SK-N-SH (cell line): ENCODE measurements at regions not wholly inside any gene's neighbourhood (a gene's known extent, or its start where the extent isn't known, plus 50 kb on each side); places are given as distances from the start of the nearest gene placed in this dataset.

ENCODE experiments used
- CTCF ChIA-PET: fragments of 300-600, 350-600 bp; formaldehyde crosslinking; extraction: SDS; loops from one replicate; lab custom pipeline; 2021; lab: Yijun Ruan, JAX
- POLR2A ChIA-PET: fragments of 350-600 bp; sonication (Branson Sonifier 250); formaldehyde crosslinking; extraction: SDS; loops from one replicate; lab custom pipeline; 2020; ENCODE audit warnings: antibody characterized with exemption, inconsistent platforms; lab: Yijun Ruan, JAX
- DNase-seq: peaks from one replicate; pipeline ENCODE4 v3.0.0; 2012
- H2AFZ ChIP-seq: fragments of 200-600 bp; sonication (generic); 2 replicates; pipeline ENCODE4 v1.8.1; 2016; ENCODE audit warnings: antibody characterized with exemption, mild to moderate bottlenecking, low read depth
- H3F3A ChIP-seq: fragments of 200-600 bp; sonication (generic); replicated peaks from 2 replicates; pipeline ENCODE3; 2016; ENCODE audit warnings: antibody characterized with exemption, mild to moderate bottlenecking; ENCODE audit not compliant: insufficient read depth
- H3K27ac ChIP-seq, 2 experiments: fragments of 200-500 bp in 1 of 2; fragments of 200-600 bp in 1 of 2; sonication (Bioruptor generic) in 1 of 2; sonication (generic), shearing (Covaris generic) in 1 of 2; 2 replicates each; pipeline versions ENCODE4 v1.5.1 to v1.6.1; 2014 to 2016; ENCODE audit warnings: low read depth in 2 of 2, inconsistent platforms in 1 of 2, low read length in 1 of 2, mild to moderate bottlenecking in 1 of 2, mixed read lengths in 1 of 2
- H3K27me3 ChIP-seq: fragments of 200-600 bp; sonication (generic), shearing (Covaris generic); 2 replicates; pipeline ENCODE4 v1.6.1; 2016; ENCODE audit warnings: mixed run types; ENCODE audit not compliant: insufficient read depth
- H3K36me3 ChIP-seq, 2 experiments: fragments of 200-500 bp in 1 of 2; fragments of 200-600 bp in 1 of 2; sonication (Bioruptor generic) in 1 of 2; sonication (generic) in 1 of 2; replicated peaks in 1 of 2; 2 replicates each; pipeline versions ENCODE3 to v1.5.1; 2014 to 2016; ENCODE audit warnings: low read length in 1 of 2, mild to moderate bottlenecking in 1 of 2; ENCODE audit not compliant: insufficient read depth in 2 of 2, control insufficient read depth in 1 of 2
- H3K4me1 ChIP-seq, 2 experiments: fragments of 200-500 bp in 1 of 2; fragments of 200-600 bp in 1 of 2; sonication (Bioruptor generic) in 1 of 2; sonication (generic), shearing (Covaris generic) in 1 of 2; 2 replicates each; pipeline versions ENCODE4 v1.5.1 to v1.6.1; 2014 to 2016; ENCODE audit warnings: low read depth in 1 of 2, low read length in 1 of 2, mixed run types in 1 of 2; ENCODE audit not compliant: insufficient read depth in 2 of 2, control insufficient read depth in 1 of 2
- H3K4me2 ChIP-seq: fragments of 200-600 bp; sonication (generic), shearing (Covaris generic); 2 replicates; pipeline ENCODE4 v1.6.1; 2017; ENCODE audit warnings: mixed run types
- H3K4me3 ChIP-seq, 2 experiments: fragments of 200-500 bp in 1 of 2; fragments of 200-600 bp in 1 of 2; sonication (Bioruptor generic) in 1 of 2; sonication (generic), shearing (Covaris generic) in 1 of 2; 2 replicates each; pipeline versions ENCODE4 v1.5.1 to v1.8.1; 2014 to 2016; ENCODE audit warnings: low read depth in 2 of 2, inconsistent platforms in 1 of 2, low read length in 1 of 2, mild to moderate bottlenecking in 1 of 2, mixed read lengths in 1 of 2, moderate library complexity in 1 of 2
- H3K79me2 ChIP-seq: fragments of 200-600 bp; sonication (generic); 2 replicates; pipeline ENCODE4 v1.8.1; 2017; ENCODE audit warnings: mild to moderate bottlenecking; ENCODE audit not compliant: insufficient read depth
- H3K9ac ChIP-seq: fragments of 200-600 bp; sonication (generic); 2 replicates; pipeline ENCODE4 v1.6.1; 2017; ENCODE audit warnings: mixed run types
- H3K9me2 ChIP-seq: fragments of 200-600 bp; sonication (generic); 2 replicates; pipeline ENCODE4 v1.6.1; 2017; ENCODE audit warnings: mixed run types
- H3K9me3 ChIP-seq: fragments of 200-600 bp; sonication (generic); 2 replicates; pipeline ENCODE4 v1.6.1; 2017; ENCODE audit warnings: mixed run types, mild to moderate bottlenecking, moderate library complexity
- H4K20me1 ChIP-seq: fragments of 200-600 bp; sonication (generic); 2 replicates; pipeline ENCODE4 v1.6.1; 2017; ENCODE audit warnings: mild to moderate bottlenecking, mixed run types; ENCODE audit not compliant: insufficient read depth
- CHD2 ChIP-seq: fragments of 150-350 bp; IDR thresholded peaks from 2 replicates; pipeline ENCODE4 v1.6.1; 2018; ENCODE audit warnings: low read length; ENCODE audit not compliant: partially characterized antibody
- ELF1 ChIP-seq: IDR thresholded peaks from 2 replicates; pipeline ENCODE4 v1.4.0; 2012
- FOXJ3 ChIP-seq: sonication (generic); formaldehyde crosslinking; IDR thresholded peaks from 2 replicates; pipeline ENCODE4 v1.5.1; 2020; ENCODE audit warnings: mild to moderate bottlenecking, missing genetic modification reagents
- GATA2 ChIP-seq: sonication (generic); formaldehyde crosslinking; IDR thresholded peaks from 2 replicates; pipeline ENCODE4 v1.5.0; 2020; ENCODE audit warnings: mild to moderate bottlenecking, missing genetic modification reagents
- IRF3 ChIP-seq: fragments of 150-350 bp; IDR thresholded peaks from 2 replicates; pipeline ENCODE4 v1.6.1; 2016; ENCODE audit warnings: mild to moderate bottlenecking, low read depth, low read length
- JUND ChIP-seq: IDR thresholded peaks from 2 replicates; pipeline ENCODE4 v1.4.0; 2012
- MAX ChIP-seq: IDR thresholded peaks from 2 replicates; pipeline ENCODE4 v1.4.0; 2012; ENCODE audit warnings: low read depth
- MEF2A ChIP-seq: IDR thresholded peaks from 2 replicates; pipeline ENCODE4 v1.4.0; 2012; ENCODE audit warnings: low read depth, borderline replicate concordance
- MXI1 ChIP-seq: IDR thresholded peaks from 2 replicates; pipeline ENCODE4 v1.6.1; 2012; ENCODE audit warnings: mild to moderate bottlenecking, low read depth, low read length, improper control_type of control experiment
- NRF1 ChIP-seq: IDR thresholded peaks from 2 replicates; pipeline ENCODE4 v1.6.1; 2012; ENCODE audit warnings: low read depth, mild to moderate bottlenecking, low read length
- PBX3 ChIP-seq: IDR thresholded peaks from 2 replicates; pipeline ENCODE4; 2012
- RAD21 ChIP-seq: IDR thresholded peaks from 2 replicates; pipeline ENCODE4 v1.6.1; 2012; ENCODE audit warnings: mild to moderate bottlenecking, low read length
- RCOR1 ChIP-seq: fragments of 150-350 bp; IDR thresholded peaks from 2 replicates; pipeline ENCODE4 v1.6.1; 2017; ENCODE audit warnings: antibody characterized with exemption, low read length
- REST ChIP-seq: IDR thresholded peaks from 2 replicates; pipeline ENCODE4 v1.6.1; 2012; ENCODE audit warnings: mild to moderate bottlenecking, low read depth, low read length, moderate library complexity
- RXRA ChIP-seq: IDR thresholded peaks from 2 replicates; pipeline ENCODE4 v1.4.0; 2012; ENCODE audit warnings: low read depth, mild to moderate bottlenecking, borderline replicate concordance
- SIN3A ChIP-seq: IDR thresholded peaks from 2 replicates; pipeline ENCODE4 v1.6.1; 2012; ENCODE audit warnings: low read depth, mild to moderate bottlenecking, low read length, moderate library complexity, borderline replicate concordance
- SMC3 ChIP-seq: IDR thresholded peaks from 2 replicates; pipeline ENCODE4 v1.6.1; 2012; ENCODE audit warnings: low read depth, low read length, improper control_type of control experiment
- TAF1 ChIP-seq: IDR thresholded peaks from 2 replicates; pipeline ENCODE4 v1.6.1; 2012; ENCODE audit warnings: low read depth, mild to moderate bottlenecking, low read length, moderate library complexity, borderline replicate concordance
- TCF12 ChIP-seq: IDR thresholded peaks from 2 replicates; pipeline ENCODE4 v1.4.0; 2012
- TEAD4 ChIP-seq: IDR thresholded peaks from 2 replicates; pipeline ENCODE4 v1.4.0; 2012; ENCODE audit warnings: mild to moderate bottlenecking, borderline replicate concordance; ENCODE audit not compliant: insufficient read depth
- USF1 ChIP-seq: IDR thresholded peaks from 2 replicates; pipeline ENCODE4 v1.4.0; 2012; ENCODE audit warnings: low read depth, borderline replicate concordance
- USF2 ChIP-seq: fragments of 150-350 bp; IDR thresholded peaks from 2 replicates; pipeline ENCODE4 v1.6.1; 2017; ENCODE audit warnings: antibody characterized with exemption, low read length, low read depth, borderline replicate concordance
- YY1 ChIP-seq: IDR thresholded peaks from 2 replicates; pipeline ENCODE4 v1.4.0; 2012; ENCODE audit warnings: low read depth, mild to moderate bottlenecking
- WGBS: methylation state at CpG from one replicate; pipeline ENCODE4 v1.1.6; 2017; ENCODE audit warnings: low lambda C conversion rate; 5-methylcytosine and 5-hydroxymethylcytosine counted together

GRCh38 chr4:125681240-125681639 lies 366.5 kb downstream of the FAT4 start (continued):
- TF ChIP-seq USF2, result no peak
- no peak for TF ChIP-seq SMC3
- no peak for TF ChIP-seq USF1
- no peak for TF ChIP-seq YY1
- no peak for TF ChIP-seq ELF1
- TF ChIP-seq, all 33 proteins: peak for 0

- H3F3A ChIP-seq, result no peaks in the 10 kb centered on the region
- ChIA-PET CTCF (interaction anchor here (1.4 to 1.5 kb wide), 2 partner anchors 8 to 10 kb away, joined by 3 to 4 read pairs; no protein-coding TSS in a partner anchor), POLR2A (no interaction called here)
- no peaks in the 10 kb centered on the region for H3K9me3 ChIP-seq
- no peaks in the 10 kb centered on the region for H3K27me3 ChIP-seq
- no peaks in the 10 kb centered on the region for H3K9me2 ChIP-seq
- no peak overlapping the region for H2AFZ ChIP-seq
- H3K4me3 ChIP-seq, result no peak overlapping the region
- no peak for TF ChIP-seq REST
- TF ChIP-seq RXRA, result no peak
- no peak for TF ChIP-seq FOXJ3 (CRISPR knock-in tag)
- TF ChIP-seq JUND, result no peak
- no peak for TF ChIP-seq RCOR1
- no peak for TF ChIP-seq MEF2A
- no peak for TF ChIP-seq MAX
- TF ChIP-seq USF2, result no peak
- TF ChIP-seq MXI1, result no peak
- no peak for TF ChIP-seq GATA2 (CRISPR knock-in tag)
- TF ChIP-seq NRF1, result no peak
- TF ChIP-seq CHD2, result no peak
- TF ChIP-seq SMC3, result no peak
- no peak for TF ChIP-seq SIN3A
- TF ChIP-seq TAF1, result no peak
- TF ChIP-seq RAD21, result no peak
- no peak for TF ChIP-seq TEAD4
- TF ChIP-seq IRF3, result no peak
- TF ChIP-seq PBX3, result no peak
- no peak for TF ChIP-seq TCF12
- H3K9ac ChIP-seq, result no peak overlapping the region
- H3K4me1 ChIP-seq, result no peaks in the 10 kb centered on the region
- H3K79me2 ChIP-seq, result no peaks in the 10 kb centered on the region
- no peaks in the 10 kb centered on the region for H3K36me3 ChIP-seq
- no peak overlapping the region for H3K27ac ChIP-seq
- H3K4me2 ChIP-seq, result no peak overlapping the region
- no peaks in the 10 kb centered on the region for H4K20me1 ChIP-seq
- DNase-seq, result no peak
- WGBS, result 65% methylated on average over 8 of the region's 18 CpGs
These were observed 368.0 kb downstream of the FAT4 start for GRCh38 chr4:125682730-125683129.
